GM12891 (cell line): ENCODE measurements at regions not wholly inside any gene's neighbourhood (a gene's known extent, or its start where the extent isn't known, plus 50 kb on each side); places are given as distances from the start of the nearest gene placed in this dataset.

Source experiments
- POLR2A ChIP-seq: IDR thresholded peaks from 2 replicates; pipeline ENCODE4 v1.6.1; 2011; ENCODE audit warnings: low read depth, low read length, control low read depth
- SPI1 ChIP-seq: IDR thresholded peaks from 2 replicates; pipeline ENCODE4 v1.6.1; 2011; ENCODE audit warnings: low read depth, low read length, control low read depth

DNA sequence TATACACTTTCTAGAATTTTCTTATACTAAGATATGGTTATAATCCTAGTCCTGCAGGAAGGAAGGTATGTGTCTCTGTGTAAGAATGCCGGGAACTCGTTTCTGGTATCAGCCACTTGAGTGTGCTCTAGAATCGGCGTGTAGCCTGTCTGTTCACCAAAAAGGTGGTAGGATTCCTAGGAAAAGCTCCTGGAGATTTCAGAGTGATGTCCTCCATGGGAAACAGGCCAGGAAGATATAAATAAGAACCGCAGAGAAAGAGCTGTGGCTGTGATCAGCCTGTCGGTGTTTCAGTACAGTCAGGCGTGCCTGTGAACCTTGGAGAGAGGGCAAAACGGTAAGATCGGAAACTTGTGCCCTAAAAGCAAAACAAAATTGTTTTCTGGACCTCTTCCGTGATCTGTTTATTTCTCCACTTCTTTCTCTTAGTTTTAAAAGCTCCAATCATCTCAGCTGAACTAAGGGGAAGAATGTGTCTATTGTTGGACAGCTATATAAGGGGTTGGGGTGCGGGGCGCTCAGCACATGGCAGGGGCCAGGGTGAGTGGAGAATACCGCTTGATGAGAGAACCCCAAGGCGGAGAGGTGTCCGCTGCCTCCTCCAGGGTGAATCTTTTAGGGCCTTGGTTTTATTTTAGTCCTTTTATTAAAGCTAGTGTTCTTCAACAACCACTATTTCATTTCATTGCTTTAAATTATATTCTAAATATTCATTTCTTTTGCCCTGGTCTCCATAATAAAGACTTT is 303.8 kb upstream of the TENM3 start:
- TF ChIP-seq POLR2A (no peak), SPI1 (no peak)
